ENCODE measurements at regions not wholly inside any gene's neighbourhood (a gene's known extent, or its start where the extent isn't known, plus 50 kb on each side); places are given as distances from the start of the nearest gene placed in this dataset.

GRCh38 chr5:3377176-3377575, 218.5 kb upstream of the IRX1 start:
- TF ChIP-seq YY1 (IDR thresholded peaks at IDR 0.05; ENCODE audit: low read depth, low read length) (no peak), CTCF (IDR thresholded peaks at IDR 0.05; ENCODE audit: control extremely low read depth in 1 of 3, insufficient read depth in 1 of 3, low read depth in 1 of 3, low read length in 3 of 3) (no peak), RNF2 (IDR thresholded peaks at IDR 0.05; ENCODE audit: borderline replicate concordance, low read depth, low read length, missing control alignments, poor library complexity, severe bottlenecking) (no peak), POLR2A (IDR thresholded peaks at IDR 0.05; ENCODE audit: control extremely low read depth in 1 of 2, low read depth in 2 of 2, low read length in 2 of 2) (no peak), USF2 (IDR thresholded peaks at IDR 0.05; ENCODE audit: low read length) (no peak), SRF (IDR thresholded peaks at IDR 0.05; ENCODE audit: low read depth, low read length) (no peak), ATF2 (IDR thresholded peaks at IDR 0.05; ENCODE audit: low read length) (no peak), SP1 (IDR thresholded peaks at IDR 0.05; ENCODE audit: low read depth, low read length) (no peak), TAF1 (IDR thresholded peaks at IDR 0.05; ENCODE audit: low read depth, low read length) (no peak), POLR2AphosphoS5 (IDR thresholded peaks at IDR 0.05; ENCODE audit: low read depth, low read length) (no peak)
